GM23248 (cell line): ENCODE measurements at regions not wholly inside any gene's neighbourhood (a gene's known extent, or its start where the extent isn't known, plus 50 kb on each side); places are given as distances from the start of the nearest gene placed in this dataset.

ENCODE experiments used
- EZH2 ChIP-seq: fragments of 200-600 bp; sonication (generic); IDR thresholded peaks from 2 replicates; pipeline ENCODE4 v1.6.1; 2018; ENCODE audit warnings: antibody characterized with exemption, mild to moderate bottlenecking; ENCODE audit not compliant: insufficient read depth, poor library complexity, severe bottlenecking
- EZH2phosphoT487 ChIP-seq: fragments of 200-600 bp; sonication (generic); IDR thresholded peaks from 2 replicates; pipeline ENCODE4 v1.6.1; 2018; ENCODE audit warnings: antibody characterized with exemption, moderate library complexity, mild to moderate bottlenecking, low read depth; ENCODE audit not compliant: insufficient read depth

- TF ChIP-seq EZH2phosphoT487 (no peak), EZH2 (no peak)
These were observed 82.6 kb upstream of the SLC8A1 start for GRCh38 chr2:40534528-40534927.
